SK-N-SH (cell line): ENCODE measurements at regions not wholly inside any gene's neighbourhood (a gene's known extent, or its start where the extent isn't known, plus 50 kb on each side); places are given as distances from the start of the nearest gene placed in this dataset.

ENCODE experiments used
- CTCF ChIP-seq: fragments of 200-600 bp; sonication (generic); IDR thresholded peaks from 2 replicates; pipeline ENCODE4 v1.6.1; 2017; ENCODE audit warnings: antibody characterized with exemption, mild to moderate bottlenecking, moderate library complexity
- EP300 ChIP-seq, 2 experiments: IDR thresholded peaks; 2 replicates each; pipeline versions ENCODE4 v1.4.0 to v1.6.1; 2012; ENCODE audit warnings: borderline replicate concordance in 1 of 2, low read depth in 1 of 2, low read length in 1 of 2
- IRF3 ChIP-seq: fragments of 150-350 bp; IDR thresholded peaks from 2 replicates; pipeline ENCODE4 v1.6.1; 2016; ENCODE audit warnings: mild to moderate bottlenecking, low read depth, low read length
- MEF2A ChIP-seq: IDR thresholded peaks from 2 replicates; pipeline ENCODE4 v1.4.0; 2012; ENCODE audit warnings: low read depth, borderline replicate concordance
- REST ChIP-seq: IDR thresholded peaks from 2 replicates; pipeline ENCODE4 v1.6.1; 2012; ENCODE audit warnings: mild to moderate bottlenecking, low read depth, low read length, moderate library complexity
- RFX5 ChIP-seq: IDR thresholded peaks from 2 replicates; pipeline ENCODE4 v1.6.1; 2012; ENCODE audit warnings: mild to moderate bottlenecking, improper control_type of control experiment, low read length
- SIN3A ChIP-seq: IDR thresholded peaks from 2 replicates; pipeline ENCODE4 v1.6.1; 2012; ENCODE audit warnings: low read depth, mild to moderate bottlenecking, low read length, moderate library complexity, borderline replicate concordance
- TAF1 ChIP-seq: IDR thresholded peaks from 2 replicates; pipeline ENCODE4 v1.6.1; 2012; ENCODE audit warnings: low read depth, mild to moderate bottlenecking, low read length, moderate library complexity, borderline replicate concordance
- TCF12 ChIP-seq: IDR thresholded peaks from 2 replicates; pipeline ENCODE4 v1.4.0; 2012
- YY1 ChIP-seq: IDR thresholded peaks from 2 replicates; pipeline ENCODE4 v1.4.0; 2012; ENCODE audit warnings: low read depth, mild to moderate bottlenecking

- TF ChIP-seq CTCF (no peak), RFX5 (no peak), SIN3A (no peak), TCF12 (no peak), MEF2A (no peak), REST (no peak), TAF1 (no peak), YY1 (no peak), EP300 (IDR thresholded peaks at IDR 0.05; ENCODE audit: borderline replicate concordance in 1 of 2, low read depth in 1 of 2, low read length in 1 of 2) (no peak), IRF3 (no peak)
Measured at GRCh38 chrX:122363112-122363795, 820.8 kb upstream of the GRIA3 start.
